ENCODE measurements at regions not wholly inside any gene's neighbourhood (a gene's known extent, or its start where the extent isn't known, plus 50 kb on each side); places are given as distances from the start of the nearest gene placed in this dataset.

- H3K18ac ChIP-seq (ENCODE audit: extremely low read depth, low read length), result no peak overlapping the region
- no peak overlapping the region for H2BK20ac ChIP-seq (ENCODE audit: low read length)
- no peak overlapping the region for H2BK12ac ChIP-seq (ENCODE audit: low read depth, low read length)
- H4K91ac ChIP-seq (replicated peaks; ENCODE audit: insufficient read length, low read length), result no peak overlapping the region
- H3K4me2 ChIP-seq (ENCODE audit: insufficient read depth in 1 of 2, low read depth in 2 of 2, low read length in 2 of 2), result no peak overlapping the region
- H2BK5ac ChIP-seq (ENCODE audit: low read depth, low read length), result no peak overlapping the region
- DNase-seq (ENCODE audit: low read depth in 1 of 2, low spot score in 2 of 2) (peak in 1 of 2 experiments; percentile 95), FAIRE-seq (peak; percentile 62)
- no peak overlapping the region for H3K23ac ChIP-seq (ENCODE audit: insufficient read length)
- no peaks in the 10 kb centered on the region; a peak in 1 of 4 replicates for H3K9me3 ChIP-seq (ENCODE audit: insufficient read depth in 2 of 2, low read depth in 1 of 2, low read length in 1 of 2)
- H2BK120ac ChIP-seq (replicated peaks; ENCODE audit: low read depth, low read length), result no peak overlapping the region
- no peaks in the 10 kb centered on the region for H3K4me1 ChIP-seq (replicated peaks in 1 of 4; ENCODE audit: control insufficient read depth in 3 of 4, insufficient read depth in 4 of 4, low read length in 3 of 4)
- H3K9ac ChIP-seq (replicated peaks in 1 of 4; ENCODE audit: extremely low read depth in 1 of 4, low read depth in 3 of 4, low read length in 3 of 4), result no peak overlapping the region
- H4K20me1 ChIP-seq (replicated peaks in 1 of 2; ENCODE audit: control insufficient read depth in 1 of 2, insufficient read depth in 2 of 2, low read length in 2 of 2), result peaks cover 0 to 2% of the 10 kb centered on the region in 2 experiments
- H3K79me1 ChIP-seq (ENCODE audit: low read depth, low read length), result no peaks in the 10 kb centered on the region; the same call in 1 of the 2 replicates
- POLR2A ChIA-PET (ENCODE audit: partially characterized antibody), result no interaction called here
- H4K8ac ChIP-seq (ENCODE audit: extremely low read depth, insufficient read depth, low read length), result no peak overlapping the region
- H3K23me2 ChIP-seq (ENCODE audit: low read depth, low read length), result 0 out of 2 replicates have a peak, but pooled peaks cover 4% of the 10 kb centered on the region
- no peak overlapping the region for H3K4ac ChIP-seq (replicated peaks; ENCODE audit: insufficient read length, low read depth, low read length)
- CTCF ChIA-PET (ENCODE audit: partially characterized antibody), result interaction anchor here (0.6 to 6.7 kb wide), 13 partner anchors 11 to 690 kb away, joined by 3 to 41 read pairs (median 3); no protein-coding TSS in a partner anchor
- no peak overlapping the region for H4K5ac ChIP-seq (ENCODE audit: insufficient read length, low read depth, low read length)
- H3K27ac ChIP-seq (ENCODE audit: low read depth, low read length), result no peak overlapping the region
- H3K79me2 ChIP-seq (ENCODE audit: control insufficient read depth in 1 of 2, insufficient read depth in 2 of 2, low read length in 2 of 2), result no peaks in the 10 kb centered on the region
- H2BK15ac ChIP-seq (ENCODE audit: low read length), result no peak overlapping the region
- 28% methylated on average over 3 of the region's 3 CpGs; no CpG with 5 or more reads in 1 of the 2 experiments for WGBS, 2 experiments (ENCODE audit: extremely low coverage in 1 of 2, insufficient coverage in 1 of 2, insufficient read length in 1 of 2, insufficient replicate concordance in 2 of 2, low coverage in 1 of 2, low lambda C conversion rate in 2 of 2, missing lambda C conversion rate in 1 of 2)
- peak overlapping the region; percentile 70; the same call in 1 of the 2 replicates for H2AFZ ChIP-seq (ENCODE audit: low read length)
- H3K14ac ChIP-seq (ENCODE audit: insufficient read length), result no peak overlapping the region
- H3K56ac ChIP-seq (replicated peaks; ENCODE audit: insufficient read length, low read depth, low read length), result no peak overlapping the region
- H3K4me3 ChIP-seq (ENCODE audit: extremely low read depth in 1 of 4, insufficient read depth in 2 of 4, low read depth in 3 of 4, low read length in 4 of 4), result no peak overlapping the region
- H3K27me3 ChIP-seq (replicated peaks in 1 of 4; ENCODE audit: control insufficient read depth in 3 of 4, extremely low read depth in 1 of 4, insufficient read depth in 3 of 4, low read length in 3 of 4), result peaks cover 0 to 3% (median under 1%) of the 10 kb centered on the region in 4 experiments; a peak in 2 of 7 replicates
- H2AK5ac ChIP-seq (ENCODE audit: low read depth, low read length), result no peak overlapping the region
- no peaks in the 10 kb centered on the region for H3K36me3 ChIP-seq (ENCODE audit: control insufficient read depth in 2 of 4, insufficient read depth in 4 of 4, low read length in 3 of 4)
- TF ChIP-seq CREB1 (IDR thresholded peaks at IDR 0.05) (0 out of 2 replicates have a peak, but pooled peaks have one; percentile 20), CTCF (IDR thresholded peaks at IDR 0.05; ENCODE audit: control extremely low read depth in 1 of 3, insufficient read depth in 1 of 3, low read depth in 1 of 3, low read length in 3 of 3) (peak; percentile 83 to 85 (median 85)), RNF2 (IDR thresholded peaks at IDR 0.05; ENCODE audit: borderline replicate concordance, low read depth, low read length, missing control alignments, poor library complexity, severe bottlenecking) (no peak), ASH2L (IDR thresholded peaks at IDR 0.05; ENCODE audit: low read length) (no peak), SUZ12 (IDR thresholded peaks at IDR 0.05; ENCODE audit: low read length) (no peak), HDAC6 (IDR thresholded peaks at IDR 0.05; ENCODE audit: low read depth, low read length) (no peak), EP300 (IDR thresholded peaks at IDR 0.05; ENCODE audit: borderline replicate concordance in 1 of 2, low read depth in 2 of 2, low read length in 2 of 2) (no peak), CBX5 (IDR thresholded peaks at IDR 0.05; ENCODE audit: low read depth, low read length) (no peak), RFX5 (IDR thresholded peaks at IDR 0.05; ENCODE audit: borderline replicate concordance, low read depth, low read length) (no peak), BCL11A (IDR thresholded peaks at IDR 0.05; ENCODE audit: low read depth in 2 of 2, low read length in 2 of 2) (no peak), MAX (IDR thresholded peaks at IDR 0.05) (peak; percentile 37; the same call in 1 of the 2 replicates)
Observed at GRCh38 chr2:854460-854859, 96.2 kb upstream of the SNTG2 start.
